ENCODE measurements at regions not wholly inside any gene's neighbourhood (a gene's known extent, or its start where the extent isn't known, plus 50 kb on each side); places are given as distances from the start of the nearest gene placed in this dataset.

DNA sequence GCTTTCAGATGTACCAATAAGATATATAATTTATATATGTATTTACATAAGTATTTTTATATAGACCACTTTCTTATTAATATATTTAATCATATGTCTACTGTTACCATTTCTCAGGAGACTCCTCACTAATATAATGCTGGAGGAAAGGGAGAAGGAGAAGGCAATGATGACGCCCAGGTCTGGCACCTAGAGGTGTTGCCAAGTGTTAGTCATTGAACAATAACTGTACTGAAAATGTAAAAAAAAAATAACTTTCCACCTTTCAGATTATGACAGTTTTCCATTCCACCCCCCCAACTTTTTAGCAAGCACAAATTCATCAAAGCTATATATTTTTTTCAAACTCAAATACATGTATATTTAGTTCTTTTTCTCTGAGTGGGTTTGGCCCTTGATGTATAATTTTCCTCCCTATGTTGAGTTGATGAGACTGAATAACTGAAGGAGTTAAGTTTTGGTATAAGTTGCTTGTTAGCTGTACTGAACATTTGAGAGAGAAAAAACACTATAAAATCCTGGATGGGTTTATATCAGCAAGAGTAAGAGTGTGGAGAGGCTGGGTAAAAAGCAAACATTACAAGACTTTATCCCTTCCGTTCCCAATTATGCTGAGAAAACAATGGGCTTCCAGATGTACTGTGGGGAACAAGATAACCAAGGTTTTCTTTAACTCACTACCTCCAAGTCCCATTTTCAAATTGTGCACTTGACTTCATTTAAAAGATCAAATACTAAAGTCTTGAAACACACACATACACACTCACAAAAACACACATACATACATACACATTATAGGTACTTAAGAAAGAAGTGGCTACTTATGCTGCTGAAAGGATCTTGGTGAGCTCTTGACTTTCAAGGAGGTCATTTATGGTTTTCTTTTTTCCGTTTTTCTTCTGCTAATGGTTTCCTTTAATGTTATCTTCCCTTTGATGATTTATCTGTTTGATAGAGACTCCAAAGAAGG lies 142.8 kb upstream of the IFNE start:
- no peak for TF ChIP-seq EZH2phosphoT487 (IDR thresholded peaks at IDR 0.05; ENCODE audit: borderline replicate concordance, low read length)
- TF ChIP-seq, protein P1, sequence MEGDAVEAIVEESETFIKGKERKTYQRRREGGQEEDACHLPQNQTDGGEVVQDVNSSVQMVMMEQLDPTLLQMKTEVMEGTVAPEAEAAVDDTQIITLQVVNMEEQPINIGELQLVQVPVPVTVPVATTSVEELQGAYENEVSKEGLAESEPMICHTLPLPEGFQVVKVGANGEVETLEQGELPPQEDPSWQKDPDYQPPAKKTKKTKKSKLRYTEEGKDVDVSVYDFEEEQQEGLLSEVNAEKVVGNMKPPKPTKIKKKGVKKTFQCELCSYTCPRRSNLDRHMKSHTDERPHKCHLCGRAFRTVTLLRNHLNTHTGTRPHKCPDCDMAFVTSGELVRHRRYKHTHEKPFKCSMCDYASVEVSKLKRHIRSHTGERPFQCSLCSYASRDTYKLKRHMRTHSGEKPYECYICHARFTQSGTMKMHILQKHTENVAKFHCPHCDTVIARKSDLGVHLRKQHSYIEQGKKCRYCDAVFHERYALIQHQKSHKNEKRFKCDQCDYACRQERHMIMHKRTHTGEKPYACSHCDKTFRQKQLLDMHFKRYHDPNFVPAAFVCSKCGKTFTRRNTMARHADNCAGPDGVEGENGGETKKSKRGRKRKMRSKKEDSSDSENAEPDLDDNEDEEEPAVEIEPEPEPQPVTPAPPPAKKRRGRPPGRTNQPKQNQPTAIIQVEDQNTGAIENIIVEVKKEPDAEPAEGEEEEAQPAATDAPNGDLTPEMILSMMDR (conservative IDR thresholded peaks at IDR 0.05; ENCODE audit: low read depth, low read length): no peak

Data from PC-3 (cell line).